Right renal cortex interstitium (tissue), 3 donors: ENCODE measurements at regions not wholly inside any gene's neighbourhood (a gene's known extent, or its start where the extent isn't known, plus 50 kb on each side); places are given as distances from the start of the nearest gene placed in this dataset.
"Not testable (repeated sequence)": the region's sequence is repeated elsewhere in the genome, so short reads cannot be mapped to it uniquely, and the experiment has no call there.

Source experiments
- DNase-seq, 3 donors: peaks; one replicate each; pipeline ENCODE4 v3.0.0-alpha.2; 2013; ENCODE audit warnings: low read depth in 3 of 3, low spot score in 2 of 3

DNA sequence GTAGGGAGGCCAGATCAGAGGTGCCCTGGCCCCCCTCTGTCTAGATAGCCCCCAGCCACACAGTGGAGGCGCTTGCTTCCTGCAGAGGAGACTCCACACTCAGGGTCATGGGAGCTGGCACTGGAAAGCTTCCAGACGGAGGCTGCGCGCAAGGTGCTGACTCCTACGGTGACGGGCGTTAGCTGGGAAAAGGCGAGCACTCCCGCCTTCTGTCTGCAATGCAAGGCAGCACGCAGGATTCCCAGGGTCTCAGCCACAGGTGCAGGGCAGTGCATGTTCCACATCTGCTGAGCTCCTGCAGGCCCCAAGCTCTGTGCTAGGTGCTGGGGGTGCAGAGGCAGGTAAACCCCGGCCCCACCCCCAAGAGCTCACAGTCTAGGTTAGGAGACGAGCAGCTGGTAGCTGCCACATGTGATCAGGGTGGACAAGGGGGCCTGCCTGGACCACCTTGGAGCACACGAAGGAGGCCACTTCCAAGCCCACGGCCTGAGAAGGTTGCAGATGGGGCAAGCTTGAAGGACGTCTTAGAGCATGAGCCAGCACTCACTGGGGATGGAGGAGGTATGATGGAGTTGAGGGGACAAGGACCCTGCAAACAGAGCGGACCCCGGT, 310.9 kb upstream of the DIO3 start:
- no peak for DNase-seq

- DNase-seq = no peak
Measured at GRCh38 chr14:101250948-101251811, 310.1 kb upstream of the DIO3 start.

GRCh38 chr14:101251812-101252442, 309.4 kb upstream of the DIO3 start:
- DNase-seq = no peak

- DNase-seq = no peak
Measured at GRCh38 chr14:101252443-101253214, 308.7 kb upstream of the DIO3 start.

GRCh38 chr14:101253948-101254347, 307.3 kb upstream of the DIO3 start:
- no peak for DNase-seq

GRCh38 chr14:101254805-101255764, 306.2 kb upstream of the DIO3 start:
- DNase-seq = no peak

- DNase-seq = no peak
Measured at GRCh38 chr14:101255765-101256125, 305.6 kb upstream of the DIO3 start.

DNA sequence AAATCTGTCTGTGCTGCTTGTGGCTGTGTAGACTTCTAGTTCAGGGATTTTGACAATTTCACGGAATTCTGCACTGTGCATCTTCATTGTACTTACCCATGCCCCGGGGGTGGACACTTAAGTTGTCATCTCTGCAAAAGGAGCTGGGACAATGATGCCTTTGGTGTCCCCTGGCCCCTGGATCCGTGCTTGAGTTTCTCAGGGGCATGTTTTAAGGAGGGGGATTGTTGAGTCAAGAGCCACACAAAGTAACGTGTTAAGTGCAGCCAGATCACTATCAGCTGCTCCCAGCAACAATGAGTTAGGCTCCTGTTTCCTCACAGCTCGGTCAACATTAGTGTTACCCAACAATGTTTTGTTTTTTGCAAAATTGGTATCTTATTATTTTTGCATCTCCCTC, 305.0 kb upstream of the DIO3 start:
- no peak for DNase-seq

GRCh38 chr14:101257551-101257950, 303.7 kb upstream of the DIO3 start:
- DNase-seq = no peak

- DNase-seq = no peak
Measured at GRCh38 chr14:101259748-101260147, 301.5 kb upstream of the DIO3 start.

DNA sequence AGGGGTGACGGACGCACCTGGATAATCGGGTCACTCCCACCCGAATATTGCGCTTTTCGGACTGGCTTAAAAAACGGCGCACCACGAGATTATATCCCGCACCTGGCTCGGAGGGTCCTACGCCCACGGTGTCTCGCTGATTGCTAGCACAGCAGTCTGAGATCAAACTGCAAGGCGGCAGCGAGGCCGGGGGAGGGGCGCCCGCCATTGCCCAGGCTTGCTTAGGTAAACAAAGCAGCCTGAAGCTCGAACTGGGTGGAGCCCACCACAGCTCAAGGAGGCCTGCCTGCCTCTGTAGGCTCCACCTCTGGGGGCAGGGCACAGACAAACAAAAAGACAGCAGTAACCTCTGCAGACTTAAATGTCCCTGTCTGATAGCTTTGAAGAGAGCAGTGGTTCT, 294.9 kb upstream of the DIO3 start:
- not testable (repeated sequence) for DNase-seq

DNA sequence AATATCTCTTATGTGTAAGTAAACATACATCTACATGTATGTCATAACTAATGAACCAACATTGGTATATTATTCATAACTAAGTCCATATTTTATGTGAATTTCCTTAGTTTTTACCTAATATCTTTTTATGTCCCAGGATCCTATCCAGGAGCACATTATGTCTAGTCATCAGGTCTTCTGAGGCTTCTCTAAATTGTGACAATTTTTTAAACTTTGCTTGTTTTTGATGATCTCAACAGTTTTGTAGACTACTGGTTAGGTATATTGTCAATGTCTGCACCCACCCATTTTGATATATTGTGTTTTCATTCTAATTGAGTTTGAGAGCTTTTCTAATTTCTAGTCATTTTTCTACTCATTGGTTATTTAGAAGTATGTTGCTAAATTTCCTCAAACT, 288.2 kb upstream of the DIO3 start:
- DNase-seq = no peak

DNA sequence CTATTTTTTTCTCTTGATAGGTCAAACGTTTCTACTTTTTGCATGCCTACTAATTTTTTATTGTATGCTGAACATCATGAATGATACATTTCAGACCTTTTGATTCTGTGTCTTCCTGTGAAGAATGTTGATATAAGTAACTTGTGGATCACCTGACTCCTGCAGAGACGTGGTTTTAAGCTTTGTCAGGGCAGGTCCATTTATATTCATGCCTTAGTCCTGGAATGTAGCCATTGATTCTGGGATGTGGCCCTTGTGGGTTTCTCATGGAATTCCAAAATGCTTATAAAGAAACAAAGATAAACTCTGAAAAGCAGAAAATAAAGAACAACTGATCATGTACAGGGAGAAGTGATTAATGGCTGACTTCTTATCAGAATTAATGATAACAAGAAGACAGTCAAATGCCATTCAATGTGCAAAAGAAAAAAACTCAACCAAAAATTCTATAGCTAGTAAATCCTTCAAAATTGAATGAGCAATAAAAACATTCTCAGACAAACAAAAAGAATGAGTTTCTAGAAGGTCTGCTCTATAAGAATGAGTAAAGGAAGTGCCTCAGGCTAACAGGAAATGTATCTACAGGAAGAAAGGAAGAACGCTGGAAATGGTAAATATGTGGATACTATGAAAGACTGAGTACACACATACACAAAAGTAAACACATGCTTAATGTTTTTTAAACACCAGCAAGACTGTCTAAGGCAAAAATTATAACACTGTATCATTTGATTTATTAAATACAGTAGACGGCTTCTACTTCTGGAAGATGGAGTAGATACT, 284.8 kb upstream of the DIO3 start:
- no peak for DNase-seq

DNA sequence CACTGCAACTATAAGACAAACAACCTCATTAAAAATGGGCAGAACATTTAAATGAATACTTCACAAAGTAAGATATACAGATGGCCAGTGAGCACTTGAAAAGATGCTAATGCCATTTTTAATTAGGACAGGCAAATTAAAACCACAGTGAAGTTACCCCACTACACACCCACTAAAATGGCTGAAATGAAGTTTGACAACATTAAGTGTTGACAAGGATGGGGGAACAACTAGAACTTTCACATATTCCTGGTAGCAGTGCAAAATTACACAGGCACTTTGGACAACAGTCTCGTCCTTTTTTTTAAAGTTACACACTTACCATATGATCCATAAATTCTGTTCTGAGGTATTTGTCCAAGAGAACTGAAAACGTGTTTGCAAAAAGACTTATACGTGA, 278.9 kb upstream of the DIO3 start:
- no peak for DNase-seq

GRCh38 chr14:101284711-101285110, 276.6 kb upstream of the DIO3 start:
- no peak for DNase-seq

DNA sequence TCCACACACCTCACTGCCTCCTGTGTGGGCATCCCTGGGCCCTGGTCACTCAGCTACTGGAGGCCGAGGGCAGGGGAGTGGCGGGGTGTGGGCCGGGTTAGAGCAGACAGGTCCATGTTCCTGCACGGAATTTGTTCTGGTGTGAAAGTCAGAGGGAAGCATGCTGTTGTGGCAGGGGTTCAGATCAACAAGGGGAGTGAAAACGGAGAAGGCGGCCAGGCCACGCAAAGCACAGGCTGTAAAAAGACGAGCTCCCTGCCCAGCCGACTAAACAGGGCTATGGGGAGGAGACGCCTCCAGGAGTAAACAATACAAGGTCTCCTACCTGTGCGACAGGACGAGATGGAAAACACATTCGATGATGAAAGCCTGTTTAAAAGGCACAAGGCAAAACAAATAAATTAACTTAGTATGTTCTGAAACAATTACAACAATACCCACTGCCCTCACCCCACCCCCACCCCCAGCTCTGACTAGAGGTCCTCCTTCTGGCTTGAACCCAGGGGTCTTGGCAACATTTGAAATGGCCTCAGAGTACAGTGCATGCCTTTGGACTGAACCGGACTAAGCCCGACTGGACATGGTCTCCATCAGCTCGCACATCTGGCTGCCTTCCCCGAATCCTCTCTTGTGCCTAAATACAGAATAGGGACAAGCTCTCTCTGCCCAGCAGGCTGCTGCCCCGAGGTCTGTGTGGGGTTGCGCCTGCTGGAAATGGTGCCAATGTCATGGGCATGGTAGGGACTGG, 274.9 kb upstream of the DIO3 start:
- DNase-seq = no peak

GRCh38 chr14:101288436-101289229, 272.7 kb upstream of the DIO3 start:
- DNase-seq = peak in 2 of 3 donors; percentile 5 to 35

- no peak for DNase-seq
Measured at GRCh38 chr14:101289230-101289690, 272.0 kb upstream of the DIO3 start.
